ENCODE measurements at regions not wholly inside any gene's neighbourhood (a gene's known extent, or its start where the extent isn't known, plus 50 kb on each side); places are given as distances from the start of the nearest gene placed in this dataset.

DNA sequence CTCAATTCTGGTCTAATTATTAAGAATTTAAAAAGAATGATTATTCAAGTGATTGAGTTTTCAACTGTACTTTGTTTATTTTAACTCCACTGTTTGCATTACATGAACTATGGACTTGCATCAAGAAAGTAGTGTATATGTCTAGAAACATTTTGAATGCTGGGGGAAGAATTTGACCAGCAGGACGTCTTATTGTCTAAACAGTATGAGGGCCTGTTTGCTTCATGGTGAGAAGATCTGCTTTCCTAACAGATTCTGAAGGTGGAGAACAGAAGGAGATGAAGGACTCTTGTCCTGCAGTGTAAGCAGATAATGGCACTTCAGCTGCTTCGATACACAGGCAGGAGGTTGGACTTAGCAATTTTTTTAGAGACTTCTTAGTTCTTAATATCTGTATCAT is 176.0 kb downstream of the DACT1 start:
- DNase-seq (ENCODE audit: low read depth in 2 of 2) = no peak

DNA sequence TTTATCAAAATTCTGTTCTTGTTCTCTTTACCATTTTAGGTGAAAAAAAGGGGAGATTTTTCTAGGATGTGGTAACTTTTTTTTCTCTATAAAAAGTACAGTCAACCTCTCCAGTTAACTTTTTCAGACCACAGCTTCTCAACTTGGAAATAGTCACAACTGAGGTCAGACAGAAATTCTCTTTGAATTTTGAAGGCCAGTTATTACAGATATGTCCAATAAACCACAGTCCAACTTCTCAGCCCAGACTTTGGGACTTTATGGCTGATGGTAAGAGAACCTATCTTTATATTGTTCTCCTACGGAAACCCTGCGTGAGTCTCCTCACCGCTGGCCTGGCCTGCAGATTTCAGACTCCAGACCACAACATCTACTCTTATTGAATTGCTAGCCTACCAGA is 176.7 kb downstream of the DACT1 start:
- no peak for DNase-seq (ENCODE audit: low read depth in 2 of 2)

DNA sequence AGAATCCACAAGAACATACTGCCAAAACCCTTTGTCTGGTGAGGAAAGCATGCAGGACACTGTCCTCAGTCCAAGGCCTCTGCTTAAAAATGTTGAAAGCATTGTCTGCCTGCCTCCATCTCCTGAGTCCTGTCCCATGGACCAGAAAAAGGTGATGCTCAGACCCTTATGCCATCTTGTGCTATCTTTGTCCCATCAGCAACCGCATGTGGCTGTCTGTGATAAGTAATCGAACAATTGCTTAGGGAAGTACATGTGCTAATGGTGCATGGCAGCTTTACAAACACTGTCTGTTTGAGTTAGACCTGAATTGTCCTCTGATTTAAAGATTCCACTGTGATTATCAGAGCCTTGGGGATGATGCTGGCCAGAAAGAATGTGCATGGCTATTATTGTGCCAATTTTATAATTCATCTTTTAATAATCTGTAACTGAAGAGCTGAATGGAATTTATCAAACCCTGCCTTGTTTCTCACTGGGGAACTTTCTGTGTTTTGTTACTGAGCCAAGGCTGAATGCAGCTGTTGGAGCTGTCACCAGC is 177.5 kb downstream of the DACT1 start:
- no peak for DNase-seq (ENCODE audit: low read depth in 2 of 2)

DNA sequence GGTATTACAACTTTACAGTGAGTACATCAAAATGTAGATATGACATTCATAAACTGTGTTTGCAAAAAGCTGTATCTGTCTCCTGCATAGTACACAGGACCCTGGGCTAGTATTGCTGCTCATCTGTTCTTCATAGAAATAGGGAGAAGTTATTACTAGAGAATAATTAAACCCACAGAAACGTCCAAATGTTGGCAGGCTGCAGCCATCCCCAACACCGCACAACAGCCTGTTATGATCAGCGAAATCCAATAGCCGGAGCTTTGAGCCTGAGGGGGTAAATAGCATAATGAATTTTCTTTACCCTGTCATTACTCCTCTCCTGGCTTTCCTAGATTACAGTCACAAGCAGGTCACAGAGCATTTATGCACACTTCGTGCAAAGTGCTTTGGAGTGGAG is 178.0 kb downstream of the DACT1 start:
- no peak for DNase-seq (ENCODE audit: low read depth in 2 of 2)

DNA sequence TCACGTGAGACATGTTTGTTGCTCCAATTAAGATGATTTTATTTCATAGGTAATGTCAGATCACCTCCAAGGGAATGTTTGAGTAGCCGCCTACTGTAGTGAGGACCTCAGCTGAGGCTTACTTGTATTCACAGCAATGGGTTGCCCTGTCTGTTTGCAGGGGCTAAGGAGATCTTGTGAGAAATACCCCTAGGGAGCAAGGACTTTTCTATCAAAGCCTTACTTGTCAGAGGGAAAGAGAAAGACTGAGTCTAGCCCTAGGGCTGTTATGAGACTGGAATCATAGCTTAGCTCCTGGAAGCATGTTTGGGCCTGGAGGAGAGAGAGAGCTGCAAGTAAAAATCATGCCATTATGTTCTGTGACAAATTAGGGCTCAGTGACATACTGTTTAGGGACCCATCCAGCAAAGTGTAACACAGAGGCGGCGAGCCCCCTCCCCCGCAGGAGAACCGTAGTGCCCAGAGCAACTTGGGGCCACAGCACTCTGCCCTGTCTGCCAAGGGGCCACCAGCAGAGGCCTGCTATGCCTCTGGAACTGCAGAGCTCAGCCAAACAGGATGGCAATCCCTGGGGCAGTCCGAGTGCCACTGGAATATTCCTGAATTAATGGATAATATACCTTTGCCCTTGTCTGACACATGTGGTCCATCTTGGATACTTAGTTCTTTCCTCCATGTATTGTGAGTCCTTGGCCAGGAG is 178.8 kb downstream of the DACT1 start:
- no peak for DNase-seq (ENCODE audit: low read depth in 2 of 2)

DNA sequence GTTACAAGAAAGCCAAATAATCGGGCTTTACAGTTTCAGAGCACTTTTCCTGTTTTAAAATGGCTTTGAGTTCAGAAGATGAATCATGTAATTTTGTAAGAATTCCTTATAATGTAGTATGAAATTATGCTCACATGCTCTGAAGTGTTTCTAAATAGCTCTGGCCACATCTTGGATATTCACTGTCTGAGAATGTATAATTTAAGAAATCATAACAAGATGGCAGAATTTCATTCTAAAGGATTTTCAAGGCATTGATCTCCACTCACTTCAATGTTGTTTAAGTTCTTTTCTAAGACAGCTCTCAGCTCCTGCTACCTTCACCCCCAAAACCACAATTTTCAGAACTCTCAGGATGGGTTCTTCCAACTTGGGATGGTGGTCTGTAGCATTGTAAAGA is 180.1 kb downstream of the DACT1 start:
- DNase-seq (ENCODE audit: low read depth in 2 of 2) = no peak

DNA sequence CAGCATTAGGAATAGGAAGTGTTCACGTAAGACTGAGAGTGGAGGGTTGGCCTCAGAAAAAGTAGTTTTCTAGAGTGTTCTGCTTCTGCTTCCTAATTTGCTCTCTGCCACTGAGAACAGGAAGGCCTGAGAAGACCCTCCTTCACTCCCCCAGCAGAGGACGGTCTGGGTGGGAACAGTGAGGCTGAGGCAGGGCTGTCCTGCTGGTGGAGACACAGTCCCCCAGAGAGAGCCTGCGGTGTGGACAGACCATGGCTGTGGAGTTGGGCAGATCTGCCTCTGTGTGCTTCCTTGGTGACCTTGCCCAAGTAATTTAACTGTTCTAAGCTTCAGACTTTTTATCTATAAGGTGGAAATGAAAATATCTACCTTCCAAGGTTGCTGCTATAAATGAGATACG is 182.3 kb downstream of the DACT1 start:
- no peak for DNase-seq (ENCODE audit: low read depth in 2 of 2)

DNA sequence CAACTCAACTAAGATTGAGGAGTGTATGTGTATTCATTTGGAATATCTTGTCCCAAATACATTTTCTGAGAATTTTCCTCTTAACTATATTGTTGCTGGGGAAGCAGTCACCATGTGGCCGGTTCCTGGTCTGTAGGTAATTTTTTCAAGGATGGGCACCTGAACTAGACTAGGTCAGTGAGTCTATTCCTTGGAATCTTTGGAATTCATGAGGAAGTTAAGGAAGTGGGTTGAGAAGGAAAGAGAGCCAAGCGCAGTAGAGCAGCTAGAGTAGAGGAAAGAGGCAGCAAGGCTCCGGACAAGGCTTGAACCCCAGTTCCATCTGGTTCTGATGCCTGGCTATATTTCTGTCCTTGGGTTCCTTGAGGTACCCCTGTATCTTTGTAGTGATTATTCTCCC is 183.7 kb downstream of the DACT1 start:
- DNase-seq (ENCODE audit: low read depth in 2 of 2) = no peak

DNA sequence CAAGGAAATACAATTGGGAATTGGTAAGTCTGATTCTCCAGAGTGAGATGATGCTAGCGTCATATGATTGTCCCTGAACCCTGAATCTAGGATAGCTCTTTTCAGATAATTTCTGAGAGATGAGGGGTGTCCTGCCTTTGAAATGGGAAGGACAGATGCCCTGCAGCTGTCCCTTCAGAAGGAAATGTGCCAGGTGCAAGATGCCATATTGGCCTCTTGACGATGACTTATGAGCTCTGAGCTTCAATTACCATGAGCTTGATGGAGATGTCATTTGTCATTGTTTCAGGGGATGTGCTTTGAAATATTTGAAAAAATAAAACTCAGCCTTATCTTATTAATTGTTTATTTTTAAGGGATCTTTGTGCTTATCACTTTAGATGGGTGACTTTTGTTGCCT is 185.1 kb downstream of the DACT1 start:
- no peak for DNase-seq (ENCODE audit: low read depth in 2 of 2)

DNA sequence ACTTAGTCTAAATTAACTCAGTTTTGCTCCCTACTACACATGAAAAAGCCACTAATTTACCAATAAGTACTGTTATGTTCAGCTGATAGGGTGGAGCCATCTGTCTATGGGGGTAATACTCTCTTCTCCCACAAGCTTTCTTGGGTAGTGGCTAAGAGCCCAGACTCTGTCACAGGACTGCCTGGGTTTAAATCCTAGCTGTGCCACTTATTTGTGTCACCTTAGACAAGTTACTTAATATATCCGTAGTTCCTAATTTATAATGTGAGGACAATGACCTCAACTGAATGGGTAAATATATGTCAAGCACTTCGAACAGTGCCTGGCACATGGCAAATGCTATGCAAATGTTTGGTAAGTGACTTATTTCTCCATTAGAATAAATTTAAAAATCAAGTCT is 185.6 kb downstream of the DACT1 start:
- DNase-seq (ENCODE audit: low read depth in 2 of 2) = no peak

DNA sequence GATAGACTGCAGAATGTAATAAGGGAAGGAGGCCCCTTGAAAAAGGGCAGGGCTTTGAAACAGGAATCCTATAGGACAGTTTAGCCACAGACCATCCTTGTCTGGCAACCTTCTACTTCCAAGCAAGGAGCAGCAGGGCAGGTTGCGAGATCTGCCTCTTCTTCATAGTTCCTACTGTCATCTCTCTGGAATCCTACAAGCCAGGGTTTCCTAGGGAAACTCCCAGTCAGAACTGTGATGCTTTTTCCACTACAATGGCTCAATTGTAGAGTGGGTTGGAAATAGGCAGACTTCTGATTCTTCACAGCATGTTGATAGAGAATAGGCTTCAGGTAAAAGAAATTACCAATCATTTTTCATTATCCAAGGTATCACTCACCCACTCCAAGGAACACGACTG is 186.3 kb downstream of the DACT1 start:
- DNase-seq (ENCODE audit: low read depth in 2 of 2) = no peak

DNA sequence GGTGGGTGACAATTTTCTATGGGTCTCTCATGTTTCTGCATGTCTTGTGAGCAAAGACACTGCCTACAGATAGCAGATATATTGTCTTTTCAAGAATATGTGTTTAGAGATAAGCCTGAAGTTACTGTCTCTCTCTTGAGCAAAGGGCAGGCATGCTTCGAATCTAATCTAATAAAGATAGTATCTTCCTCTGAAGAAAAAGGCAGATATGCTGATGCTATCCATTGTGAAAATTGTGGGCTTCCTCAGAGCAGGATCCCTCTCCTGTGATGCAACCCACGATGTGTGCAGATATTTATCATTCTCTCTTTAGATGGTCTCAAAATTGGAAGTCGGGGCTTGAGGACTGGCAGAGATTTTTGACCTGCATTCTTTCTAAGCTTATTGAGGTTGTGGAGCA is 187.0 kb downstream of the DACT1 start:
- no peak for DNase-seq (ENCODE audit: low read depth in 2 of 2)

DNA sequence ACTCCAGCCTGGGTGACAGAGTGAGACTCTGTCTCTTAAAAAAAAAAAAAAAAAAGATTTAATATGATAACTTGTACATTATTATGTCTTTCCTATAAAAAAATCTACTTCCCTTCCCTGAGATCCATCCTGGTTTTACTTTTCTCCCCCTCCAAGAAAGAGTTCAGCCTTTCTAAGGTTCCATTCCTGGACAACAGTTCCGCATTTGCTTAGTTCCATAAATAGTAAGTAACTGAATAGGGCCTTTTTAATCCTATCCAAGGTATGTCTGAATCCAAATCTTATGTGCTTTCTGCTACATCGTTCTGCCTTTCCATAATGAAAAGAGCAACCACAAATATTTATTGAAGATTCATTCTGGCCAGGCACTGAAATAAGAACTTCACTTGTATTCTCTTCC is 187.8 kb downstream of the DACT1 start:
- no peak for DNase-seq (ENCODE audit: low read depth in 2 of 2)

DNA sequence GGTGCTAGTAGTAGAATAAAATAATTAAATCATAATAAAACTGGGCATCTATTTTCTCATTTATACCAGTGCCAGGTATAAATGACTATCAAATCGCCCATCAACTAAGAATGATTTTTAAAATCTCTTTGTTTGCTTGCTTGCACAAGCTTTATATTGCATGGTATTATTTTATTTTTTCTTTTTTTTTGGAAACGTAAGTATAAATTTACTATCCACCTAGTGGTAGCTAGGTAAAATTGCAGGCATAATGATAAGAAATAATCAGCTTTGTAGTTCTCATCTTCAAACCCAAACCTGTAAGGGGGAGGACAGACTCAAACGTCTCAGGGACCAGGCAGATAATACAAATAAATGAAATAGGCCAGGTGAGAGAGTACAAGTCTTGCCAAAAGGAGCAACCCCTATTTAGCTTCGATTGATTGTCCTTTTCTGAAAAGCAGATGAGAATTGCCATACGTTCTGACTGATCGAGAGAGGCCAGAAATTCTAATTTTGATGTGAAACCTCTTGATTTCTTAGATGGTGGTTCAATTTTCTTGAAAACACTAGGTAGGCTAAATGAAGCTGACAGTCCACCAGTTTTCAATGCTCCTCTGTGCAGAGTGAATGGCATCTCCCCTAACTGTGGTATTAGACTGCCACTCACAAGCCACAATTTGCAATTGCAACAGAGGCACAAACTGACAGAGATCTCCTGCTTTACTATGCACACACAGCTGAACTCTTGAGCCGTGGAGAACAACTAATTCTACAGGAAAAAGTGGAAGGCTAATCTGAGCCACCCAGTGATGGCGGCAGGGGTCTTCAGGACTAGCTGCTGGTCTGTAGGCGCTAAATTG is 189.3 kb downstream of the DACT1 start:
- no peak for DNase-seq (ENCODE audit: low read depth in 2 of 2)

DNA sequence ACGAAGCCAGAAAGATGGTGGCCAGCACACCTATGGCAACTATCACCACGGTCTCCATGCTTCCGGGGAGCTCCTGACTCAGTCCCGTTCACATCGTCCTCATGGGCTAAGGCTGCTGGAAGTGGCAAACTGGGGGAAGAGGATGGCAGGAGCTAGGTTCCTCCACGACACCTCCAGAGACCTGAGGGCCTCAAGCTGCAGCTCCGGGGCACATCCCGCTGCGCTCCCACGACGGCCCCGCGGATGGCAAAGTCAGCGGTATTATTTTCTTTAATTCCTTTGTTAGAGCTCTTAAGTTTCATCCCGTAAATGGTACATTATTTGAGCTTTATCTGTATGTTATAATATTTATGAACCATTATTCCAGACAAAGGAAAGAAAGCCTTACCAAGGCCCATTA is 190.5 kb downstream of the DACT1 start:
- no peak for DNase-seq (ENCODE audit: low read depth in 2 of 2)

DNA sequence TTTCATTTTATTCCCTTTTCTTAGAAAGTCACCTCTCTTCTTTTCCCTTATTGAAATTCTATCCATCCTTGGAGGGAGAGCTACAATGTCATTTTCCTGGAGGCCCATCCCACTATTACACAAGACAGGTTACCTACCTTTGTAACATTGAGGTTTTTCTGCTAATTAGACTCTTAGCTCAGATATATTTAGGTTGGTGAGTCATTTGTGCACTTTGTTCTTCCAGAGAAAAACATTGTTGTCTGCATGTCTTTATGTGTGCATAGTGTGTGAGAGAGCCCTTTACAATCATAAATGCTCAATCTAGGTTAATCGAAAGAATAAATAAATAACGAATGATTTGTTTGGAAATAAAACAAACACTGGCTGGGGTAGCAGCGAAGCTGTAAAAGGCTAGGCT is 191.8 kb downstream of the DACT1 start:
- DNase-seq (ENCODE audit: low read depth in 2 of 2) = no peak

DNA sequence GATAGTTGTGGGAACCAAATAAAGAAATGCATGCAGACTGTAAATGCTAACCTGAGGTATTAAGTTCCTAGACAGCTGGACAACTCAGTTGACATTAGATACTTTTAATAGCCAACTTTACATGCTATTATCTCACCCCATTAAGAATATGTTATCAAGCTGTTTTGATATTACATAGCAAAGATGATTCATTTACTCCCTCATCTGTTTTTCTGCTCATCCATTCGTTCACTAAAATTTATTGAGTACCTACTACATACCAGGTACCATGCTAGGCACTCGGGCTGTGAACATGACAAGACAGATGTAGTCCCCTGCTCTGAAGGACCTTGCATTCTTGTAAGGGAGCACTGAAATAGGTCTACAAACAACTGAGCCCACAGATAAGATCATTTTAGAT is 192.4 kb downstream of the DACT1 start:
- no peak for DNase-seq (ENCODE audit: low read depth in 2 of 2)

DNA sequence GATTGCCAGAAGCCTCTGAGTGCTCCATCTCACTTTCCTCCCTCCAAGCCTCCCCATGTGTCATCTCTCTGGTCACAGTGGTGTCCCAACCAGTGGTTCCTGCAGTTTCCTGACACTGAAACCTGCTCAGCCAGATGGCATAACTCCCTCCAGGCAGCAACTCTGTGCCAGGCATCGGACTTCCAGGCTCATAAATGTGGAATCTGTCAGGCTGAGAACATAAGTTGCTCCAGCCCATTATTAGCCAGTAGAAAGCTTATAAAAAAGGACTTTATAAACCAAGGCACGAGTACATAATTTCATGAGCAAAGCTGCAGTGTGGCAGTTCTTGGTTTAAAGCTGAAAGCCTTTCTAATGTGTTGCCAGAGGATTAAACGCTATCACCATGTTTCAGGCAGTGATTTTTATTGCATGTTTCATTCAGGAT is 194.3 kb downstream of the DACT1 start:
- DNase-seq (ENCODE audit: low read depth in 2 of 2) = no peak

DNA sequence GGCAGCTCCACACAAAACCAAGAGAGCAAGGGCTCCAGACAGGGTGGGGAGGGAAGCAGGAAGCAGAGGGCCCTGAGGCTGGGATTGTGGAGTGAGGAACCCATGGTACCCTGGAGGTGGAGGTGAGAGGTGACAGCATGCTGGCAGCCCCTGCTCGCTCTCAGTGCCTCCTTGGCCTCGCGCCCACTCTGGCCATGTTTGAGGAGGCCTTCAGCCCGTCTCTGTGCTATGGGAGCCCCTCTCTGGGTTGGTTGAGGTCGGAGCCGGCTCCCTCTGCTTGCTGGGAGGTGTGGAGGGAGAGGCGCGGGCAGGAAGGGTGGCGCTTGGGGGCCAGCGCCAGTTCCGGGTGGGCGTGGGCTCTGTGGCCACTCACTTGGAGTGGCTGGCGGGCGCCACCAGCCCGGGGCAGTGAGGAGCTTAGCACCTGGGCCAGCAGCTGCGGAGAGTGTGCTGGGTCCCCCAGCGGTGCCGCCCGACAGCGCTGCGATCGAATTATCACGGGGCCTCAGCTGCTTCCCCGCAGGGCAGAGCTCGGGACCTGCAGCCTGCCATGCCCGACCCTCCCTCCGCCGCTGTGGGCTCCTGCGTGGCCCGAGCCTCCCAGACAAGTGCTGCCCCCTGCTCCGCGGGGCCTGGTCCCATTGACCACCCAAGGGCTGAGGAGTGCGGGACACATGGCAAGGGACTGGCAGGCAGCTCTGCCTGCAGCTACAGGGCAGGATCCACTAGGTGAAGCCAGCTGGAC is 196.0 kb downstream of the DACT1 start:
- no peak for DNase-seq (ENCODE audit: low read depth in 2 of 2)

DNA sequence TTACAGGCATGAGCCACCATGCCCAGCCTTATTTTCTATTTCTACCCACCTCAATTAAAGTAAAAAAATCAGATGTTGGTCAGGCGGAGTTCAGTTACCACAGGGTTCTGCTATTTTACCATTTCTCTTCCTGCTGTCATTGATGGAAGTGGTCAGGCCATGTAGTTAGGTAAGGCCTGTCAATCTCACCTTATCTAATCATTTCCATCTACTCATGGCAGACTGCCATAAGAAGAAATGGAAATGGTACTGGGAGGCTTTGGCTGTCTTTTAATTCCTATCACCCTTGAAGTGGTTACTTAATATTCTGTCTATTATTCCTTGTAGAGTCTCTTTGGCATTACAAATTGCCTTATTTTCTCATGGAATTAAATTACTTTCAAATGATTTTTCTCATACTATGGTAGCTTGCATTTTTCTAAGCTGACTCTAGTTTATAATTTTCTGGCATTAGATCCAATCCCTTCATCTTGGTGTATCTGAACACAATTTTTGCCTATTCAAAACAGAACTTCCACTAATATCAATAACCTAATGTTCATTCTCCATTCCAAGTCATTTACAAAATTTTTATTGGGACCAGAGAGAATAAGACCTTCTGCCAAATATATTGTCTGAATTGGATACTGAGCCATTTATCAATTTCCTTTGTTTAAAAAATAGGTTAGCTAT is 198.7 kb downstream of the DACT1 start:
- no peak for DNase-seq (ENCODE audit: low read depth in 2 of 2)

DNA sequence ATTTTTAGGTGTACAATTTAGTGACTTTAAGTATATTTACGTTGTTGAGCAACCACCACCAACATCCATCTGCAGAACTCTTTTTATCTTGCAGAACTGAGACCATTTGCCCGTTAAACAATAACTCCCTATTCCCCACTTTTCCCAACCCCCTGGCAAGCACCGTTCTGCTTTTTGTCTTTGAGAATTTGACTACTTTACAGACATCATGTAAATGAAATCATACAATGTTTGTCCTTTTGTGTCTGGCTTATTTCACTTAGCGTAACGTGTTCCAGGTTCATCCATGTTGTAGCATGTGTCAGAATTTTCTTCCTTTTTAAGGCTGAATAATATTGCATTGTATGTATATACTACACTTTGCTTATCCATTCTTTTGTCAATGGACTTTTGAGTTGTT is 201.5 kb downstream of the DACT1 start:
- DNase-seq (ENCODE audit: low read depth in 2 of 2) = no peak

DNA sequence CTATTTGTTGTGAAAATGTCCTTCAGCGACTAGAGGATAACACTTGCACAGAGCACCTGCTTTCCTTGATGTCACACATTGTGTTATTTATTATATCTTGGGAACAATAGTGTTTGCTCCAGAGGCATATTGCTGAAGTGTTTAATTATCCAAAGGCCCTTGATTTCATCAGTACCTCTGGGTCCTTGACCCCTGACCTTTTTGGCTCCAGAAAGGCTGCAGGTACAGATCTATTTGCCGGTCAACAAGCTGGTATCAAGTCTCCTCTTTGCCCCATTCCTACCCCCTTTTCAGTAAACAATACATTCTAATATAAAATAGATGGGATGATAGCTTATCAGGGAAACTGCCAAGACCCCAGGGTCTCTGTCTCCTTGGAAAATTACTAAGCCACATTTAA is 206.8 kb downstream of the DACT1 start:
- no peak for DNase-seq (ENCODE audit: low read depth in 2 of 2)
